ENCODE measurements at regions not wholly inside any gene's neighbourhood (a gene's known extent, or its start where the extent isn't known, plus 50 kb on each side); places are given as distances from the start of the nearest gene placed in this dataset.

GRCh38 chr20:24763386-24764026, 185.6 kb upstream of the CST7 start:
- Histone ChIP-seq H3K27me3 (ENCODE audit: control insufficient read depth, insufficient read depth, low read length) (peaks cover 17% of the 10 kb centered on the region; the same call in 1 of the 2 replicates), H3K79me1 (ENCODE audit: low read depth in 1 of 2, low read length in 2 of 2) (no peaks in the 10 kb centered on the region), H2BK20ac (ENCODE audit: low read depth, low read length) (no peak overlapping the region), H4K5ac (ENCODE audit: low read depth, low read length) (no peak overlapping the region), H3K23ac (ENCODE audit: low read depth, low read length) (no peak overlapping the region), H4K20me1 (ENCODE audit: insufficient read depth, low read length) (no peaks in the 10 kb centered on the region; the same call in 1 of the 2 replicates), H3K4me2 (ENCODE audit: low read depth, low read length) (no peak overlapping the region), H3K9me1 (ENCODE audit: insufficient read depth, low read length) (no peaks in the 10 kb centered on the region), H2BK120ac (ENCODE audit: low read depth, low read length) (no peak overlapping the region), H3K14ac (replicated peaks; ENCODE audit: low read depth, low read length) (no peak overlapping the region), H3K9ac (ENCODE audit: low read depth, low read length) (no peak overlapping the region), H4K91ac (ENCODE audit: insufficient read depth, low read depth, low read length) (no peak overlapping the region), H3K56ac (ENCODE audit: extremely low read depth, insufficient read depth, low read length) (no peak overlapping the region), H3K27ac (ENCODE audit: insufficient read depth, low read length) (no peak overlapping the region), H3K9me3 (ENCODE audit: control insufficient read depth, insufficient read depth, low read length) (0 out of 2 replicates have a peak, but pooled peaks cover 2% of the 10 kb centered on the region), H3K4me1 (ENCODE audit: control insufficient read depth, insufficient read depth, low read length) (no peaks in the 10 kb centered on the region), H3K4me3 (ENCODE audit: insufficient read depth, low read depth, low read length) (no peak overlapping the region), H2BK5ac (ENCODE audit: low read depth, low read length, poor library complexity, severe bottlenecking) (no peak overlapping the region), H2BK15ac (ENCODE audit: low read depth, low read length) (no peak overlapping the region), H3K4ac (ENCODE audit: low read depth, low read length) (no peak overlapping the region), H3K18ac (ENCODE audit: low read depth, low read length) (no peak overlapping the region), H3K36me3 (ENCODE audit: control insufficient read depth, insufficient read depth, low read length) (no peaks in the 10 kb centered on the region), H2AK9ac (replicated peaks; ENCODE audit: low read depth, low read length, poor library complexity) (no peak overlapping the region), H2AFZ (replicated peaks; ENCODE audit: low read length, poor library complexity) (no peak overlapping the region), H2AK5ac (ENCODE audit: low read depth, low read length) (no peak overlapping the region), H4K8ac (ENCODE audit: low read depth in 2 of 2, low read length in 2 of 2) (no peak overlapping the region)
- in situ Hi-C loops (cut with MboI; ENCODE audit: low sequenced_read_pairs): no loop called here
- DNase-seq (no peak), ATAC-seq (ENCODE audit: low read depth) (no peak)
- intact Hi-C loops (cut with micrococcal nuclease): no loop called here
- ChIA-PET POLR2A (ENCODE audit: unreplicated experiment) (no interaction called here), CTCF (no interaction called here)
- dilution Hi-C loops (cut with HindIII; ENCODE audit: low sequenced_read_pairs, unreplicated experiment): no loop called here
- TF ChIP-seq FOS (IDR thresholded peaks at IDR 0.05; ENCODE audit: low read depth, low read length) (no peak), USF2 (IDR thresholded peaks at IDR 0.05; ENCODE audit: low read depth, low read length) (no peak)
- 77% methylated on average over 10 of the region's 26 CpGs; no CpG with 5 or more reads in 1 of the 2 experiments for WGBS, 2 experiments (ENCODE audit: extremely low coverage in 2 of 2, insufficient read length in 1 of 2)
- no TSS peak for BruUV-seq (replicated peaks)
